GM19467 (cell line): ENCODE measurements at regions not wholly inside any gene's neighbourhood (a gene's known extent, or its start where the extent isn't known, plus 50 kb on each side); places are given as distances from the start of the nearest gene placed in this dataset.
A peak's percentile ranks its signal among the peaks of the same experiment; 100 is the strongest.
"Not testable (repeated sequence)": the region's sequence is repeated elsewhere in the genome, so short reads cannot be mapped to it uniquely, and the experiment has no call there.

Experiments used
- ATAC-seq: cut with Tn5 transposase; IDR thresholded peaks from one replicate; pipeline ENCODE4 v1.9.1; 2021; ENCODE audit warnings: mild to moderate bottlenecking, moderate library complexity; ENCODE audit not compliant: unreplicated experiment

- ATAC-seq = peak; percentile 61
Observed at GRCh38 chr3:30319713-30320112, 286.7 kb upstream of the TGFBR2 start.

- no peak for ATAC-seq
Observed at GRCh38 chr3:30320392-30320791, 286.0 kb upstream of the TGFBR2 start.

- ATAC-seq = no peak
Observed at GRCh38 chr3:30321065-30321464, 285.3 kb upstream of the TGFBR2 start.

GRCh38 chr3:30323649-30324048, 282.8 kb upstream of the TGFBR2 start:
- ATAC-seq = not testable (repeated sequence)

GRCh38 chr3:30324587-30324986, 281.8 kb upstream of the TGFBR2 start:
- ATAC-seq = no peak

- ATAC-seq = not testable (repeated sequence)
Observed at GRCh38 chr3:30327976-30328375, 278.4 kb upstream of the TGFBR2 start.

GRCh38 chr3:30328935-30329334, 277.5 kb upstream of the TGFBR2 start:
- not testable (repeated sequence) for ATAC-seq

GRCh38 chr3:30331519-30331918, 274.9 kb upstream of the TGFBR2 start:
- ATAC-seq = no peak

- no peak for ATAC-seq
Observed at GRCh38 chr3:30332196-30333021, 274.0 kb upstream of the TGFBR2 start.

GRCh38 chr3:30333143-30333542, 273.3 kb upstream of the TGFBR2 start:
- ATAC-seq = no peak

GRCh38 chr3:30333903-30334302, 272.5 kb upstream of the TGFBR2 start:
- ATAC-seq = no peak

- ATAC-seq = no peak
Observed at GRCh38 chr3:30340500-30340899, 265.9 kb upstream of the TGFBR2 start.

- ATAC-seq = no peak
Observed at GRCh38 chr3:30341079-30341478, 265.3 kb upstream of the TGFBR2 start.

GRCh38 chr3:30341851-30342250, 264.6 kb upstream of the TGFBR2 start:
- ATAC-seq = no peak

- ATAC-seq = no peak
Observed at GRCh38 chr3:30342318-30343060, 263.9 kb upstream of the TGFBR2 start.

GRCh38 chr3:30343067-30343831, 263.2 kb upstream of the TGFBR2 start:
- no peak for ATAC-seq

- ATAC-seq = no peak
Observed at GRCh38 chr3:30343861-30344260, 262.5 kb upstream of the TGFBR2 start.

GRCh38 chr3:30344288-30344687, 262.1 kb upstream of the TGFBR2 start:
- no peak for ATAC-seq

- ATAC-seq = no peak
Observed at GRCh38 chr3:30346933-30347320, 259.5 kb upstream of the TGFBR2 start.

GRCh38 chr3:30347679-30348216, 258.7 kb upstream of the TGFBR2 start:
- peak; percentile 56 for ATAC-seq

- ATAC-seq = no peak
Observed at GRCh38 chr3:30349507-30349906, 256.9 kb upstream of the TGFBR2 start.
